OCI-LY1 (cell line): ENCODE measurements at regions not wholly inside any gene's neighbourhood (a gene's known extent, or its start where the extent isn't known, plus 50 kb on each side); places are given as distances from the start of the nearest gene placed in this dataset.

Source experiments
- EZH2 ChIP-seq: fragments of 200-600 bp; sonication (generic), shearing (Covaris generic); IDR thresholded peaks from 2 replicates; pipeline ENCODE4 v1.8.0; 2017; ENCODE audit warnings: borderline replicate concordance, mixed run types, mild to moderate bottlenecking, antibody characterized with exemption, low read length, moderate library complexity, mixed read lengths
- TF ChIP-seq, protein P1 (sequence below): fragments of 200-600 bp; sonication (generic), shearing (Covaris generic); IDR thresholded peaks from 2 replicates; pipeline ENCODE4 v1.5.1; 2017; ENCODE audit warnings: mild to moderate bottlenecking, antibody characterized with exemption, low read length, moderate library complexity, mixed read lengths

- TF ChIP-seq, protein P1, sequence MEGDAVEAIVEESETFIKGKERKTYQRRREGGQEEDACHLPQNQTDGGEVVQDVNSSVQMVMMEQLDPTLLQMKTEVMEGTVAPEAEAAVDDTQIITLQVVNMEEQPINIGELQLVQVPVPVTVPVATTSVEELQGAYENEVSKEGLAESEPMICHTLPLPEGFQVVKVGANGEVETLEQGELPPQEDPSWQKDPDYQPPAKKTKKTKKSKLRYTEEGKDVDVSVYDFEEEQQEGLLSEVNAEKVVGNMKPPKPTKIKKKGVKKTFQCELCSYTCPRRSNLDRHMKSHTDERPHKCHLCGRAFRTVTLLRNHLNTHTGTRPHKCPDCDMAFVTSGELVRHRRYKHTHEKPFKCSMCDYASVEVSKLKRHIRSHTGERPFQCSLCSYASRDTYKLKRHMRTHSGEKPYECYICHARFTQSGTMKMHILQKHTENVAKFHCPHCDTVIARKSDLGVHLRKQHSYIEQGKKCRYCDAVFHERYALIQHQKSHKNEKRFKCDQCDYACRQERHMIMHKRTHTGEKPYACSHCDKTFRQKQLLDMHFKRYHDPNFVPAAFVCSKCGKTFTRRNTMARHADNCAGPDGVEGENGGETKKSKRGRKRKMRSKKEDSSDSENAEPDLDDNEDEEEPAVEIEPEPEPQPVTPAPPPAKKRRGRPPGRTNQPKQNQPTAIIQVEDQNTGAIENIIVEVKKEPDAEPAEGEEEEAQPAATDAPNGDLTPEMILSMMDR = no peak
- TF ChIP-seq EZH2 = no peak
Observed at GRCh38 chr21:28439788-28440187, 552.9 kb downstream of the LTN1 start.
